GM06990 (cell line): ENCODE measurements at regions not wholly inside any gene's neighbourhood (a gene's known extent, or its start where the extent isn't known, plus 50 kb on each side); places are given as distances from the start of the nearest gene placed in this dataset.

Experiments used
- DNase-seq: peaks from one replicate; pipeline ENCODE4 v3.0.0-alpha.2; 2011; ENCODE audit not compliant: insufficient read length; ENCODE audit errors: extremely low read depth
- H3K27me3 ChIP-seq: replicated peaks from 2 replicates; pipeline ENCODE4 v1.6.0; 2011; ENCODE audit warnings: low read length; ENCODE audit not compliant: control insufficient read depth, insufficient read depth
- H3K36me3 ChIP-seq: 2 replicates; pipeline ENCODE4 v1.5.1; 2011; ENCODE audit warnings: low read length; ENCODE audit not compliant: control insufficient read depth, insufficient read depth
- H3K4me3 ChIP-seq: replicated peaks from 2 replicates; pipeline ENCODE4 v1.5.1; 2011; ENCODE audit warnings: low read depth, mild to moderate bottlenecking, control low read depth, low read length
- TF ChIP-seq, protein P1 (sequence below): IDR thresholded peaks from 2 replicates; pipeline ENCODE4 v1.5.1; 2011; ENCODE audit warnings: low read length, control low read depth, mild to moderate bottlenecking, inconsistent platforms; ENCODE audit not compliant: insufficient read depth, poor library complexity, severe bottlenecking

DNA sequence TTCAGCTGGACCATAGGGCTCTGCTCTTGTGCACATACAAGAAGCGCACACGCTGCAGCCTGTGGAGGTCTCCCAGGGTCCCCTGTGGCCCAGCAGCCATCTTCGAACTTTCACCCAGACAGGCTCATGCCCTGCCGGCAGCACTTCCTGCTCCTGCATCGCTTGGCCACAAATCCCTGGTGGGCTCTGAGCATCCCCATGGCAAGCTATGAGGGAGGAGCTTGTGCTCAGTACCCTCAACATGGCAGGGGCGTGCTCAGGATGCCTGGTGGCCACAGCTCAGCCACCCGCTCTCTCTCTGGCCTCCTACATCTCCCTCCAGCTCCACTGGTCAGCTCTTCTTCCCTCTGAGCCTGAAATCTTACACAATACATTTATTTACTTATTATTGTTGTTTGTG lies 63.7 kb downstream of the IRX2 start:
- no peak overlapping the region for H3K4me3 ChIP-seq
- DNase-seq = no peak
- TF ChIP-seq, protein P1, sequence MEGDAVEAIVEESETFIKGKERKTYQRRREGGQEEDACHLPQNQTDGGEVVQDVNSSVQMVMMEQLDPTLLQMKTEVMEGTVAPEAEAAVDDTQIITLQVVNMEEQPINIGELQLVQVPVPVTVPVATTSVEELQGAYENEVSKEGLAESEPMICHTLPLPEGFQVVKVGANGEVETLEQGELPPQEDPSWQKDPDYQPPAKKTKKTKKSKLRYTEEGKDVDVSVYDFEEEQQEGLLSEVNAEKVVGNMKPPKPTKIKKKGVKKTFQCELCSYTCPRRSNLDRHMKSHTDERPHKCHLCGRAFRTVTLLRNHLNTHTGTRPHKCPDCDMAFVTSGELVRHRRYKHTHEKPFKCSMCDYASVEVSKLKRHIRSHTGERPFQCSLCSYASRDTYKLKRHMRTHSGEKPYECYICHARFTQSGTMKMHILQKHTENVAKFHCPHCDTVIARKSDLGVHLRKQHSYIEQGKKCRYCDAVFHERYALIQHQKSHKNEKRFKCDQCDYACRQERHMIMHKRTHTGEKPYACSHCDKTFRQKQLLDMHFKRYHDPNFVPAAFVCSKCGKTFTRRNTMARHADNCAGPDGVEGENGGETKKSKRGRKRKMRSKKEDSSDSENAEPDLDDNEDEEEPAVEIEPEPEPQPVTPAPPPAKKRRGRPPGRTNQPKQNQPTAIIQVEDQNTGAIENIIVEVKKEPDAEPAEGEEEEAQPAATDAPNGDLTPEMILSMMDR = no peak
- no peaks in the 10 kb centered on the region for H3K27me3 ChIP-seq
- H3K36me3 ChIP-seq = no peaks in the 10 kb centered on the region

DNA sequence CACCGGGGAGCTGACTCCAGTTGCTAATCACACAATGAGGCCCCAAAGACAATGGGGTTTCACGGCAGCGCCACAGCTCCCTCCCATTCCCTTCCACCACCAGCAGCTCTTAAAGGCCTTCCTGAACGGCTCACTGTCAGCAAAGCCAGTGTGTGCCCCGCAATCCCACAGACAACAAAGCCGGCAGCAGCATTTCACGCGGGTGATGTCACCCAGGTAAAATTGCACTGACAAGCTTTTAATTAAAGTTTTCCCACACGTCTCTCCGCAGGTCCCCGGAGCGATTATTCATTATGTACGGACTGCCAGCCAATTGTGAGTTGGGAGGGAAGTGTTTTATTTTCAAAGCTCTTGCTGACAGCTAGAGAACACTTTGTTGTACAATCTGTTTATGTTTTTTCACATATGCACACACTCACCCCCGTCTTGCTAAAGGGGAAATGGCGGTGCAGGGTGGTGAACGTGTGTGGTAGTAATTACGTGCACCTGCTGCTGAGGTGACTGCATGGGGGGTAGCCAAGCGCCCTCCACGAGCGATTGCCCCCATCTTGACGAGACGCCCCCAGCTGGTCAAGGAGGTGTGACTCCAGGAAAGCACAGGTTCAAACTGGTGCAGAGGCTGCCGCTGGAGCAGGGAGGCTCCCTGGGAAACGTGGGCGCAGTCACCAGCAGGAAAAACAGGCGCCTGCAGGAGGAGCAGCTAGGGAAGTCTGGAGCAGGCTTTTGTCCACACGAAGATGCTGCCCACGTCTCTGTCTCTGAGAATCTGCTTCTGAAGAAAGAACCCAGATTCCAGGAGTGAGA lies 65.0 kb downstream of the IRX2 start:
- no peak overlapping the region for H3K4me3 ChIP-seq
- H3K27me3 ChIP-seq = no peaks in the 10 kb centered on the region
- TF ChIP-seq, protein P1 = no peak
- DNase-seq = no peak
- no peaks in the 10 kb centered on the region for H3K36me3 ChIP-seq

DNA sequence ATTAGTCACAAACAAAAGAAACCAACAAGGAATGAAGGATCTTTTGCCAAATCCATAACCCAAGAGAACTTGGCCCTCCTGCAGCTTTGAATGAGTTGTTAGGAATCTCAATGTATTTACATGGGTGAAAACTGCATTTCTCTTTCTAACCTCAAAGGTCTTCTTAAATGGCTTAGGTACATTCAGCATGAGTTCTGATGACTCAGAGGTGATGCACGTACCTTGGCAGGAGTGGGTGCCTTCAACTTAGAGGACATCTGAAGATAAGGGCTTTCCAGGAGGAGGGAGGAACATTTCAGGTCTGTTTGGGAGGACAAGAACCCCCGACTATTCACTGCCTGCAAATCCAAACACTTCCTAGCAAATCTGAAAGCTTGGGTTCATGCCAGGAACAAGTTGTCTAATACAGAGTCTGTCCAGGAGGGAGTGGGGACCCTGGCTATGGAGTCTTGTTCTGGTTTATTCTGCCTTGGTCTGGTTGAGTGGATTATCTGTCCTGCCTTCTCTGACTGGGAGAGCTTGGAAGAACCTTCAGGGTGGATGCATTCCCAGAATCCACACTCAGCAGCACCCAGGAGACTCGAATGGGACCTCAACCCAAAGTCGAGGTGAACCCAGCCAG lies 65.7 kb downstream of the IRX2 start:
- no peaks in the 10 kb centered on the region for H3K27me3 ChIP-seq
- TF ChIP-seq, protein P1 = no peak
- no peaks in the 10 kb centered on the region for H3K36me3 ChIP-seq
- DNase-seq = no peak
- H3K4me3 ChIP-seq = no peak overlapping the region

DNA sequence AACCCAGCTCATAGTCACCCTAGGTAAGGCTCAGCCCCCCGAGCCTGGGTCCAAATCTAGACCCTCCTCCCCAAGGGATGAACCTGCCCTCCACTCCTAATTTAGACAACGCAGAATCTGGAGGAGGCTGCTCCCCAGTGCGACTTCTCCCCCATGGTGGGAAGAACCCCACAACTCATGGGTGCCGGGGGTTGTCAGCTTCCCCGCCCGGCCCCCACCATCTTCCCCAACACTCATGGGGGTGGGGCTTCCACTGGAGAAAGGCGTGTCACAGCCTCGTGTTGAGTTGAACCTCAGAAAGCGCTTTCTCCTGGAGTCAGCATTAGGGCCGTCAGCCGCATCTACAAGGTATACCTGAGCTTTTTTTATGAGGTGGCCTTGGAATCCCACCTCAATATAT lies 66.9 kb downstream of the IRX2 start:
- no peak overlapping the region for H3K4me3 ChIP-seq
- H3K36me3 ChIP-seq = no peaks in the 10 kb centered on the region
- DNase-seq = no peak
- TF ChIP-seq, protein P1 = no peak
- no peaks in the 10 kb centered on the region for H3K27me3 ChIP-seq

DNA sequence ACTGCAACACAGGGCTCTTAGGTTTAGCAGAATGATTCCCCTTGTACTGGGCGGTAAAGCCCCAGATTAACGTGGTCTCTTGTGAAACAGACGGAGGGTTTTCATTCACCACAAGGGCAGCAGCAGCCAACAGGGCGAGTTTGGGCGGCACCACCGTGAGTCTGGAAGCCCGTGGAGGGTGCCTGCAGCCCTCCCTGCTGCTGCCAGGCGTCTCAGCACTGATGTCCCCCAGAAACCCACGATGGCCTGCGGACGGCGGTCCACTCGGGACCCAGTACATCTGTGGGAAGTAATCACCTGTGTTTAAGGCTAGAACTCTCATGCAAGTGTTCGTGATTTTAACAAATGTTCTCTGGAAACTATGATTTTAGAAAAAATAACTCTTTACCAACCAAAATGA lies 67.8 kb downstream of the IRX2 start:
- Histone ChIP-seq H3K27me3 (no peaks in the 10 kb centered on the region), H3K4me3 (no peak overlapping the region), H3K36me3 (no peaks in the 10 kb centered on the region)
- TF ChIP-seq, protein P1 = no peak
- no peak for DNase-seq
